DMS153 treated with DMSO at 0.1 percent for 48 hours (cell line): ENCODE measurements at regions not wholly inside any gene's neighbourhood (a gene's known extent, or its start where the extent isn't known, plus 50 kb on each side); places are given as distances from the start of the nearest gene placed in this dataset.
"Not testable (repeated sequence)": the region's sequence is repeated elsewhere in the genome, so short reads cannot be mapped to it uniquely, and the experiment has no call there.

Experiments used
- DNase-seq: peaks from one replicate; lab custom pipeline; 2025; ENCODE audit not compliant: unreplicated experiment; lab: John Stamatoyannopoulos, UW

GRCh38 chr3:16707260-16707659 lies 102.0 kb upstream of the DAZL start:
- DNase-seq: no peak

GRCh38 chr3:16708285-16708684 lies 103.1 kb upstream of the DAZL start:
- no peak for DNase-seq

GRCh38 chr3:16711691-16712090 lies 106.5 kb upstream of the DAZL start:
- not testable (repeated sequence) for DNase-seq

- DNase-seq: no peak
Observed at GRCh38 chr3:16715281-16715680, 110.1 kb upstream of the DAZL start.

- DNase-seq: no peak
Observed at GRCh38 chr3:16719426-16719825, 114.2 kb upstream of the DAZL start.

GRCh38 chr3:16720367-16720940 lies 115.2 kb upstream of the DAZL start:
- no peak for DNase-seq

GRCh38 chr3:16721494-16721893 lies 116.3 kb upstream of the DAZL start:
- DNase-seq: no peak

- no peak for DNase-seq
Observed at GRCh38 chr3:16723978-16724377, 118.8 kb upstream of the DAZL start.

GRCh38 chr3:16724487-16724886 lies 119.3 kb upstream of the DAZL start:
- DNase-seq: no peak

GRCh38 chr3:16725972-16726371 lies 120.7 kb upstream of the DAZL start:
- DNase-seq: no peak

GRCh38 chr3:16728770-16729745 lies 123.8 kb upstream of the DAZL start:
- no peak for DNase-seq

GRCh38 chr3:16738451-16738850 lies 133.2 kb upstream of the DAZL start:
- DNase-seq: no peak

- DNase-seq: no peak
Observed at GRCh38 chr3:16739541-16740105, 134.4 kb upstream of the DAZL start.

- DNase-seq: no peak
Observed at GRCh38 chr3:16740515-16740914, 135.3 kb upstream of the DAZL start.

- no peak for DNase-seq
Observed at GRCh38 chr3:16741103-16741758, 136.0 kb upstream of the DAZL start.

- no peak for DNase-seq
Observed at GRCh38 chr3:16741890-16742289, 136.7 kb upstream of the DAZL start.

- no peak for DNase-seq
Observed at GRCh38 chr3:16743276-16743675, 138.1 kb upstream of the DAZL start.

GRCh38 chr3:16759227-16759903 lies 125.4 kb upstream of the PLCL2 start:
- DNase-seq: no peak

- DNase-seq: no peak
Observed at GRCh38 chr3:16761571-16761970, 123.2 kb upstream of the PLCL2 start.

- DNase-seq: no peak
Observed at GRCh38 chr3:16765661-16766060, 119.1 kb upstream of the PLCL2 start.

- no peak for DNase-seq
Observed at GRCh38 chr3:16767006-16767405, 117.7 kb upstream of the PLCL2 start.
